GM06990 (cell line): ENCODE measurements at regions not wholly inside any gene's neighbourhood (a gene's known extent, or its start where the extent isn't known, plus 50 kb on each side); places are given as distances from the start of the nearest gene placed in this dataset.

ENCODE experiments used
- DNase-seq: peaks from one replicate; pipeline ENCODE4 v3.0.0-alpha.2; 2011; ENCODE audit not compliant: insufficient read length; ENCODE audit errors: extremely low read depth
- H3K27me3 ChIP-seq: replicated peaks from 2 replicates; pipeline ENCODE4 v1.6.0; 2011; ENCODE audit warnings: low read length; ENCODE audit not compliant: control insufficient read depth, insufficient read depth
- H3K36me3 ChIP-seq: 2 replicates; pipeline ENCODE4 v1.5.1; 2011; ENCODE audit warnings: low read length; ENCODE audit not compliant: control insufficient read depth, insufficient read depth
- H3K4me3 ChIP-seq: replicated peaks from 2 replicates; pipeline ENCODE4 v1.5.1; 2011; ENCODE audit warnings: low read depth, mild to moderate bottlenecking, control low read depth, low read length
- TF ChIP-seq, protein P1 (sequence below): IDR thresholded peaks from 2 replicates; pipeline ENCODE4 v1.5.1; 2011; ENCODE audit warnings: low read length, control low read depth, mild to moderate bottlenecking, inconsistent platforms; ENCODE audit not compliant: insufficient read depth, poor library complexity, severe bottlenecking

DNA sequence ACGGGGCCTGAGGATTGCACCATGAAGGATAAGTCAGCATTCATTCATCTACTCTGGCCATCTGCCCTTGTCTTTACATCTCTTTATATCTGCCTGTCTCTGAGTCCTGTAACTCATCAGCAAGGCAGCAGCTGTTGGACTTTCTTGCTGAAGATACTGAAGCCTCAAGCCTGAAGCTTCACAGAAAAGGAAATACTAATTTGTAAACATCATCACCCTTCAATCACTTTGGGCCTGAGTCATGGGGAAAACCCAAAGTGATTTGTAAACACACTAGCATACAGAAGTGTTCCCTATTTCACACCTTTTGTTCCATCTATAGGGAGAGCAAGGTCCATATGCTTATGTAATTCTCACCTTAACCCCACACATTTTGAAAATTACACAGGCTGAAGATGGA lies 928.2 kb downstream of the EPHA3 start:
- H3K27me3 ChIP-seq = no peaks in the 10 kb centered on the region
- TF ChIP-seq, protein P1, sequence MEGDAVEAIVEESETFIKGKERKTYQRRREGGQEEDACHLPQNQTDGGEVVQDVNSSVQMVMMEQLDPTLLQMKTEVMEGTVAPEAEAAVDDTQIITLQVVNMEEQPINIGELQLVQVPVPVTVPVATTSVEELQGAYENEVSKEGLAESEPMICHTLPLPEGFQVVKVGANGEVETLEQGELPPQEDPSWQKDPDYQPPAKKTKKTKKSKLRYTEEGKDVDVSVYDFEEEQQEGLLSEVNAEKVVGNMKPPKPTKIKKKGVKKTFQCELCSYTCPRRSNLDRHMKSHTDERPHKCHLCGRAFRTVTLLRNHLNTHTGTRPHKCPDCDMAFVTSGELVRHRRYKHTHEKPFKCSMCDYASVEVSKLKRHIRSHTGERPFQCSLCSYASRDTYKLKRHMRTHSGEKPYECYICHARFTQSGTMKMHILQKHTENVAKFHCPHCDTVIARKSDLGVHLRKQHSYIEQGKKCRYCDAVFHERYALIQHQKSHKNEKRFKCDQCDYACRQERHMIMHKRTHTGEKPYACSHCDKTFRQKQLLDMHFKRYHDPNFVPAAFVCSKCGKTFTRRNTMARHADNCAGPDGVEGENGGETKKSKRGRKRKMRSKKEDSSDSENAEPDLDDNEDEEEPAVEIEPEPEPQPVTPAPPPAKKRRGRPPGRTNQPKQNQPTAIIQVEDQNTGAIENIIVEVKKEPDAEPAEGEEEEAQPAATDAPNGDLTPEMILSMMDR = no peak
- no peaks in the 10 kb centered on the region for H3K36me3 ChIP-seq
- DNase-seq = no peak
- H3K4me3 ChIP-seq = no peak overlapping the region

- Histone ChIP-seq H3K36me3 (no peaks in the 10 kb centered on the region), H3K27me3 (no peaks in the 10 kb centered on the region), H3K4me3 (no peak overlapping the region)
- DNase-seq = no peak
- TF ChIP-seq, protein P1 = no peak
These were observed 929.6 kb downstream of the EPHA3 start for GRCh38 chr3:90036939-90037469.

- Histone ChIP-seq H3K4me3 (no peak overlapping the region), H3K27me3 (no peaks in the 10 kb centered on the region), H3K36me3 (no peaks in the 10 kb centered on the region)
- TF ChIP-seq, protein P1 = no peak
- no peak for DNase-seq
These were observed 932.6 kb downstream of the EPHA3 start for GRCh38 chr3:90039994-90040393.

- Histone ChIP-seq H3K36me3 (no peaks in the 10 kb centered on the region), H3K27me3 (no peaks in the 10 kb centered on the region), H3K4me3 (no peak overlapping the region)
- TF ChIP-seq, protein P1 = no peak
- no peak for DNase-seq
These were observed 933.1 kb downstream of the EPHA3 start for GRCh38 chr3:90040554-90040953.

DNA sequence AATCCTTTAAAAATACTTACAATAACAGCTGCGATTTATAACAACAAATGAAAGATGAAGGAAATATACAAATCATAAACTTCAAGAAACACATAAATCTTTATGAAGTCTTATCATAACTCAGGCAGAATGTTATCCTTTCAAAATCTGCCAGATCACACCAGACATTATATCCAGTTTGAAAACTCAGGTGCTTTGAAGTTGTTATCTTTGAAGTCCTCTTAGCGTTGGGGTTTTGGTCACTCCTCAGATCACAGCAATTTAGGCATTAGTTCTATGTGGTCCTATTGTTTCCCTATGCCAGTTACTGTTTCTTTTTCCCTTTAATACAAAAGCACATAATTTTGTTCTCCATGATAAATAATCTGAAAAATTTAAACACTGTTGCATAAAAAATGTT lies 934.6 kb downstream of the EPHA3 start:
- H3K4me3 ChIP-seq = no peak overlapping the region
- TF ChIP-seq, protein P1 = no peak
- DNase-seq = no peak
- H3K27me3 ChIP-seq = no peaks in the 10 kb centered on the region
- H3K36me3 ChIP-seq = no peaks in the 10 kb centered on the region

GRCh38 chr3:90043287-90043686 lies 935.9 kb downstream of the EPHA3 start:
- H3K36me3 ChIP-seq = no peaks in the 10 kb centered on the region
- DNase-seq = no peak
- H3K4me3 ChIP-seq = no peak overlapping the region
- no peaks in the 10 kb centered on the region for H3K27me3 ChIP-seq
- TF ChIP-seq, protein P1 = no peak
